Kasumi-1 (cell line): ENCODE measurements at regions not wholly inside any gene's neighbourhood (a gene's known extent, or its start where the extent isn't known, plus 50 kb on each side); places are given as distances from the start of the nearest gene placed in this dataset.
"Not testable (repeated sequence)": the region's sequence is repeated elsewhere in the genome, so short reads cannot be mapped to it uniquely, and the experiment has no call there.

Experiments used
- DNase-seq, 2 experiments: peaks; one replicate each; lab custom pipeline; 2025; lab: John Stamatoyannopoulos, UW

GRCh38 chr2:234861841-234862735 lies 89.7 kb upstream of the SH3BP4 start:
- no peak for DNase-seq

DNA sequence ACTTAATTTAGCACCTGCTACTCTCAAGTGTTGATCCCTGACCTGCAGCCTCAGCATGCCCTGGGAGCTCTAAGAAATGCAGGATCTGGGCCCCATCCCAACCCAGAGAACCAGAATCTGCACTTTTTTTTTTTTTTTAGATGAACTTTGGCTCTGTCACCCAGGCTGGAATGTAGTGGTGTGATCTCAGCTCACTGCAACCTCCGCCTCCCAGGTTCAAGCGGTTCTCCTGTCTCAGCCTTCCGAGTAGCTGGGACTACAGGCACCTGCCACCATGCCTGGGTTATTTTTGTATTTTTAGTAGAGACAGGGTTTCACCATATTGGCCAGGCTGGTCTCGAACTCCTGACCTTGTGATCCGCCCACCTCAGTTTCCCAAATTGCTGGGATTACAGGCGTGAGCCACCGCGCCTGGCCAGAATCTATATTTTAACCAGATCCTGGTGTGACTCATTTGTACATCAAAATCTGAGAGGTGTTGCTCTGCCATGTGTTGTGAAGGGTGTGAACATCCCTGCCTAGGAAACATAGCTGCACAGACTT lies 92.4 kb upstream of the SH3BP4 start:
- DNase-seq = not testable (repeated sequence)

DNA sequence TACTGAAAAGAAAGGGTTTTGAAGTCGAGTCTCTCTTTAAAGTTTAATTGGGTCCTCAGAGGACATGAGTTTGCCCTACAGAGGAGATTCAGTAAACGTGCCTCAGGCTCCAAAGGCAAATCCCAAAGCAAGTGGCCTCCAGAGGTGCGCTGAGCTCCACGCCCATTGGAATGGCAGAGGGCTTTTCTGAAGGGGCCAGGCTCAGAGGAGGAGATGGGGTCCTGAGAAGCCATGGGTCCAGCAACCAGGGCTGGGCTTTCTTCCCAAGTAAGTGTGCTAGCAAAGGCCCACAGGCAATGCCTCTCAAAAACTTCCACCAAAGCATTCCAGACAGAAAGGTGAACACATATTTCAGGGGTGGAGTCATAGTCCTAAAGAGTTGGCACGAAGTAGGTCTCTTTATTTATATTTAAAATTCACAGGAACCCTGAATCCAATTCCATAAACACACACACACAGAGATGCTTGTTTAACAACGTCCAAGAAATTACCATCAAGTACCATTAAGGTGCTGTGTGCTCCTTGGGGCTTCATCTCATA lies 93.0 kb upstream of the SH3BP4 start:
- no peak for DNase-seq

- no peak for DNase-seq
Measured at GRCh38 chr2:234858145-234858544, 93.7 kb upstream of the SH3BP4 start.

GRCh38 chr2:234853729-234854128 lies 98.1 kb upstream of the SH3BP4 start:
- no peak for DNase-seq

DNA sequence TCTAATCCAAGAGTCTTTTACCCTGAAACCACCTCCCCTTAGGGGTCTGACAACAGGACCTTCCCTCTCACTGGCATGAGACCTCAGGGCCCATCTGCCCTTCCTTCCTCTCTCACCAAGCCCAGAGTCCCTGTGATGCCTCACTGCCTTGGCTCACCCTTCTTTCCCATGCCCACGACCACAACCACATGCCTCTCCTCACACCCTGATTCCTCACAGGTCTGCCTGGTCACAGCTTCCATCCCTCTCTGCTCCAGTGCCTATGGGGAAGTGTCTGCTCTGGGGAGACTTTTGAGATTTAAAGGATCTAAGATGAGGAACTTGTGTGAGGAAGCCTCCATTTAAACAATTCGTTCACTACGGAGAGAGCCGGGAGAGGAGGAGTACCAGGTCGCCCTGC lies 98.9 kb upstream of the SH3BP4 start:
- no peak for DNase-seq

DNA sequence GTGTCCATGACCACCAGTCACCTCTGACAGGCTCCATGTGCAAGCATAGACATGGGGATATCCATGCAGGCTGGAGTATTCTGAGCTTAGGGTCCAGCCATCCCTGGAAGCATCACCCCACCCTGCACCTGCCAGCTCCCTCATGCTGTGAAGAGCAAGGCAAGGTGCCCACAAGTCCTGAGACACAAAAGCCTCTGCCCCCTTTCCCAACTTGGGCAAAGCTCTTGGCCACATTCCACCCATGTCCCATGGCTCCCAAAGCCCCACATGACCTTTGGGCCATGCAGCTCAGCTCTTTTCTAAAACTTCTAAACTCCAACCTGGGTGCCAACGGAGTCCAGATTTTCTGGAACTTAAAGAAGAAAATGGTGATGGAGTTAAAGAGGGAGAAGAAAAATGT lies 99.8 kb upstream of the SH3BP4 start:
- no peak for DNase-seq

DNA sequence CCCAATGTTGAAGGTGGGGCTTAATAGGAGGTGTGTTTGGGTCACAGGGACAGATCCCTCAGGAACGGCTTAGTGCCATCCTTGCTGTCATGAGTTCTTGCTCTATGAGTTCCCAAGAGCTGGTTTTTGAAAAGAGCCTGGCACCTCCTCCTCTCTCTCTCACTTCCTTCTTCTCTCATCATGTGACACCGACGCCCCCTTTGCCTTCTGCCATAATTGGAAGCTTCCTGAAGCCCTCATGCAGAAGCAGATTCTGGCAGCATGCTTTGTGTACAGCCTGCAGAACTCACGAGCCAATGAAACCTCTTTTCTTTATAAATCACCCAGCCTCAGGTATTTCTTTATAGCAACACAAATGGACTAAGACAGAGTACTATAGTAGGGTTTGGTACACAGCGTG lies 100.4 kb upstream of the SH3BP4 start:
- no peak for DNase-seq

- no peak for DNase-seq
Measured at GRCh38 chr2:234850818-234851217, 101.0 kb upstream of the SH3BP4 start.

- no peak for DNase-seq
Measured at GRCh38 chr2:234849678-234850077, 102.1 kb upstream of the SH3BP4 start.

GRCh38 chr2:234848578-234848977 lies 103.2 kb upstream of the SH3BP4 start:
- DNase-seq = no peak

- no peak for DNase-seq
Measured at GRCh38 chr2:234847639-234848038, 104.2 kb upstream of the SH3BP4 start.

- no peak for DNase-seq
Measured at GRCh38 chr2:234847364-234847635, 104.5 kb upstream of the SH3BP4 start.

- DNase-seq = no peak
Measured at GRCh38 chr2:234846599-234847363, 105.0 kb upstream of the SH3BP4 start.

- no peak for DNase-seq
Measured at GRCh38 chr2:234845602-234846590, 105.9 kb upstream of the SH3BP4 start.

GRCh38 chr2:234843411-234843810 lies 108.4 kb upstream of the SH3BP4 start:
- DNase-seq = no peak

GRCh38 chr2:234842753-234843152 lies 109.1 kb upstream of the SH3BP4 start:
- DNase-seq = no peak

GRCh38 chr2:234841321-234842015 lies 110.3 kb upstream of the SH3BP4 start:
- DNase-seq = no peak

DNA sequence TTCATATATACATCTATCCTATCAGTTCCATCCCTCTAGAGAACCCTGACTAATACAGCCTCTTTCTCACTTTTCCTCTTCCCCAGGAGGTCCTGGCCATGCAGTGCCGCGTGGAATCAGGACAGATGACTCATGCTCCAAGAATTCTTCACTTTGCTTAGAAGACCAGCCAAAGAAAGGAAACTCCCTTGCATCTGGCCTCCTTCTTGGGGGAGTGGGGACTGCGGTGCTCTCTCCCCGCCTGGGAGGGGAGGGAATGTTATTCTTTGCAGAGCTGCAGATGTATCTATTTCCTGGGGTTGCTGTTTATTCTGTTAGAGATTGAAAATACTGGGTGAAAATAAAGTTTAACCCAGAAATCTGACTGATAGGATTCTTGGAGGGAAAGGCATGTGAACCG lies 111.5 kb upstream of the SH3BP4 start:
- no peak for DNase-seq

DNA sequence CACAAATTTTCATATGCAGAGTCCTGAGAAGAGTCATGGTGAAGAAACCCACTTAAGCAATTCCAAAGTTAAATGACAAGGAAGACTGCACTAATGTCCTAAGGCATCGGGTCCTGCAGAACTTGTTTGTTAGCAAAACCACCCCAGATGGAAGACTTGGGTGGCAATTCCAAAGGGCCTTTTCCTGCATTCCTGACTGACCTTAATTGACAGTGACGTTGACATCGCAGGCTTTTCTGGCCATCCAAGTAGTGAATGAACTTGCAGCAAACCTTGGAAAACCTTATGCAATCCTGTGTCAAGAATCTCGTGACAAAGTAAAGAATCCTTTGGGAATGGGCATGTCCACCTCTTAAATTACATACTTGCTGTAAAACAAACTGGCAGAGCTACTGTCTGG lies 112.5 kb upstream of the SH3BP4 start:
- DNase-seq = no peak

GRCh38 chr2:234836271-234836670 lies 115.5 kb upstream of the SH3BP4 start:
- no peak for DNase-seq
